ENCODE measurements at regions not wholly inside any gene's neighbourhood (a gene's known extent, or its start where the extent isn't known, plus 50 kb on each side); places are given as distances from the start of the nearest gene placed in this dataset.

- no peak overlapping the region for H3K4me3 Mint-ChIP-seq
- no peaks in the 10 kb centered on the region for H3K36me3 Mint-ChIP-seq
- Histone ChIP-seq H3K27ac (ENCODE audit: insufficient read depth, low read length, poor library complexity, severe bottlenecking) (no peak overlapping the region), H3K36me3 (ENCODE audit: control insufficient read depth, insufficient read depth, low read length) (no peaks in the 10 kb centered on the region), H3K4me3 (ENCODE audit: low read depth, low read length) (no peak overlapping the region), H3K4me1 (ENCODE audit: control insufficient read depth, insufficient read depth, low read length, poor library complexity, severe bottlenecking) (no peaks in the 10 kb centered on the region), H3K27me3 (ENCODE audit: control insufficient read depth, insufficient read depth, low read length) (no peaks in the 10 kb centered on the region), H3K9me3 (ENCODE audit: control insufficient read depth in 2 of 2, low read length in 2 of 2) (no peaks in the 10 kb centered on the region)
- no peak overlapping the region for H3K27ac Mint-ChIP-seq
- ATAC-seq (ENCODE audit: low read depth in 2 of 2): no peak
- no peaks in the 10 kb centered on the region for H3K27me3 Mint-ChIP-seq
- H3K4me1 Mint-ChIP-seq: no peaks in the 10 kb centered on the region
- DNase-seq: no peak
- H3K9me3 Mint-ChIP-seq: peaks cover 0 to 10% (median 5%) of the 10 kb centered on the region in 7 donors
These were observed 81.9 kb upstream of the AVPR1A start for GRCh38 chr12:63232896-63233295.

- Histone ChIP-seq H3K27me3 (ENCODE audit: control insufficient read depth, insufficient read depth, low read length) (no peaks in the 10 kb centered on the region), H3K4me3 (ENCODE audit: low read depth, low read length) (no peak overlapping the region), H3K4me1 (ENCODE audit: control insufficient read depth, insufficient read depth, low read length, poor library complexity, severe bottlenecking) (no peaks in the 10 kb centered on the region), H3K9me3 (ENCODE audit: control insufficient read depth in 2 of 2, low read length in 2 of 2) (no peaks in the 10 kb centered on the region), H3K27ac (ENCODE audit: insufficient read depth, low read length, poor library complexity, severe bottlenecking) (no peak overlapping the region), H3K36me3 (ENCODE audit: control insufficient read depth, insufficient read depth, low read length) (no peaks in the 10 kb centered on the region)
- H3K27me3 Mint-ChIP-seq: no peaks in the 10 kb centered on the region
- no peak overlapping the region for H3K27ac Mint-ChIP-seq
- ATAC-seq (ENCODE audit: low read depth in 2 of 2) (no peak), DNase-seq (no peak)
- no peaks in the 10 kb centered on the region for H3K36me3 Mint-ChIP-seq
- peaks cover 0 to 11% (median 3%) of the 10 kb centered on the region in 7 donors for H3K9me3 Mint-ChIP-seq
- H3K4me3 Mint-ChIP-seq: no peak overlapping the region
- no peaks in the 10 kb centered on the region for H3K4me1 Mint-ChIP-seq
These were observed 77.9 kb upstream of the AVPR1A start for GRCh38 chr12:63228853-63229252.

GRCh38 chr12:63226792-63227463, 75.9 kb upstream of the AVPR1A start:
- Histone ChIP-seq H3K9me3 (ENCODE audit: control insufficient read depth in 2 of 2, low read length in 2 of 2) (no peaks in the 10 kb centered on the region), H3K27ac (ENCODE audit: insufficient read depth, low read length, poor library complexity, severe bottlenecking) (no peak overlapping the region), H3K27me3 (ENCODE audit: control insufficient read depth, insufficient read depth, low read length) (no peaks in the 10 kb centered on the region), H3K36me3 (ENCODE audit: control insufficient read depth, insufficient read depth, low read length) (no peaks in the 10 kb centered on the region), H3K4me3 (ENCODE audit: low read depth, low read length) (no peak overlapping the region), H3K4me1 (ENCODE audit: control insufficient read depth, insufficient read depth, low read length, poor library complexity, severe bottlenecking) (no peaks in the 10 kb centered on the region)
- Mint-ChIP-seq H3K9me3 (peaks cover 0 to 11% (median 2%) of the 10 kb centered on the region in 7 donors), H3K36me3 (no peaks in the 10 kb centered on the region), H3K27ac (no peak overlapping the region), H3K4me3 (no peak overlapping the region), H3K4me1 (no peaks in the 10 kb centered on the region), H3K27me3 (no peaks in the 10 kb centered on the region)
- DNase-seq (no peak), ATAC-seq (ENCODE audit: low read depth in 2 of 2) (no peak)

- DNase-seq (no peak), ATAC-seq (ENCODE audit: low read depth in 2 of 2) (no peak)
- H3K36me3 ChIP-seq (ENCODE audit: control insufficient read depth, insufficient read depth, low read length): no peaks in the 10 kb centered on the region
- H3K27me3 Mint-ChIP-seq: no peaks in the 10 kb centered on the region
- H3K4me1 Mint-ChIP-seq: no peaks in the 10 kb centered on the region
- no peaks in the 10 kb centered on the region for H3K27me3 ChIP-seq (ENCODE audit: control insufficient read depth, insufficient read depth, low read length)
- no peak overlapping the region for H3K4me3 ChIP-seq (ENCODE audit: low read depth, low read length)
- no peaks in the 10 kb centered on the region for H3K9me3 ChIP-seq (ENCODE audit: control insufficient read depth in 2 of 2, low read length in 2 of 2)
- H3K4me1 ChIP-seq (ENCODE audit: control insufficient read depth, insufficient read depth, low read length, poor library complexity, severe bottlenecking): no peaks in the 10 kb centered on the region
- no peak overlapping the region for H3K27ac Mint-ChIP-seq
- H3K36me3 Mint-ChIP-seq: no peaks in the 10 kb centered on the region
- no peak overlapping the region for H3K4me3 Mint-ChIP-seq
- peaks cover 0 to 8% (median 0%) of the 10 kb centered on the region in 7 donors for H3K9me3 Mint-ChIP-seq
- no peak overlapping the region for H3K27ac ChIP-seq (ENCODE audit: insufficient read depth, low read length, poor library complexity, severe bottlenecking)
These were observed 73.4 kb upstream of the AVPR1A start for GRCh38 chr12:63224396-63224795.

DNA sequence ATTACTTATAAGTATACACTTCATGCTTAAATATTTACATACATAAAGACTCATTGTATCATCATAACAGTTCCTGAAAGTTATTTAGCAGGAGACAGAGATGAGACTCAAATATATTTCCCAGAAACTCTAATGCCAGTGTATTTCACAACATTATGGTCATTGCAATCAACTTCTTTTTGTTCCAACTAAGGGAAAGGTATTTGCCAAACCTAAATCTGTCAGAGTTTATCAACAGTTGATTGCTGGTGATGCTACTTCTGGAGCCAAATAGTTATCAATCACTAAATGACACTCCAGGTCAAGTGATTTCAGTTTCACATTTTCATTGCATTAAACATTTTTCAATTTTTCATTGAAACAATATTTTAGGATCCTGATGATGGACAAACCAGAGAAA, 72.1 kb upstream of the AVPR1A start:
- H3K9me3 Mint-ChIP-seq: peaks cover 0 to 3% (median 0%) of the 10 kb centered on the region in 7 donors
- H3K36me3 Mint-ChIP-seq: no peaks in the 10 kb centered on the region
- no peak for DNase-seq
- no peaks in the 10 kb centered on the region for H3K4me1 Mint-ChIP-seq
- ATAC-seq (ENCODE audit: low read depth in 2 of 2): no peak
- H3K36me3 ChIP-seq (ENCODE audit: control insufficient read depth, insufficient read depth, low read length): no peaks in the 10 kb centered on the region
- no peaks in the 10 kb centered on the region for H3K27me3 ChIP-seq (ENCODE audit: control insufficient read depth, insufficient read depth, low read length)
- H3K27ac Mint-ChIP-seq: no peak overlapping the region
- no peak overlapping the region for H3K4me3 ChIP-seq (ENCODE audit: low read depth, low read length)
- H3K27ac ChIP-seq (ENCODE audit: insufficient read depth, low read length, poor library complexity, severe bottlenecking): no peak overlapping the region
- H3K4me3 Mint-ChIP-seq: no peak overlapping the region
- H3K27me3 Mint-ChIP-seq: no peaks in the 10 kb centered on the region
- H3K9me3 ChIP-seq (ENCODE audit: control insufficient read depth in 2 of 2, low read length in 2 of 2): no peaks in the 10 kb centered on the region
- H3K4me1 ChIP-seq (ENCODE audit: control insufficient read depth, insufficient read depth, low read length, poor library complexity, severe bottlenecking): no peaks in the 10 kb centered on the region

GRCh38 chr12:63222582-63222981, 71.6 kb upstream of the AVPR1A start:
- H3K4me1 Mint-ChIP-seq: no peaks in the 10 kb centered on the region
- no peaks in the 10 kb centered on the region for H3K36me3 ChIP-seq (ENCODE audit: control insufficient read depth, insufficient read depth, low read length)
- H3K9me3 Mint-ChIP-seq: peaks cover 0 to 3% (median 0%) of the 10 kb centered on the region in 7 donors
- no peaks in the 10 kb centered on the region for H3K9me3 ChIP-seq (ENCODE audit: control insufficient read depth in 2 of 2, low read length in 2 of 2)
- H3K27me3 Mint-ChIP-seq: no peaks in the 10 kb centered on the region
- ATAC-seq (ENCODE audit: low read depth in 2 of 2): no peak
- no peak overlapping the region for H3K27ac ChIP-seq (ENCODE audit: insufficient read depth, low read length, poor library complexity, severe bottlenecking)
- no peak overlapping the region for H3K4me3 ChIP-seq (ENCODE audit: low read depth, low read length)
- H3K27ac Mint-ChIP-seq: no peak overlapping the region
- H3K36me3 Mint-ChIP-seq: no peaks in the 10 kb centered on the region
- H3K4me1 ChIP-seq (ENCODE audit: control insufficient read depth, insufficient read depth, low read length, poor library complexity, severe bottlenecking): no peaks in the 10 kb centered on the region
- no peaks in the 10 kb centered on the region for H3K27me3 ChIP-seq (ENCODE audit: control insufficient read depth, insufficient read depth, low read length)
- no peak overlapping the region for H3K4me3 Mint-ChIP-seq
- DNase-seq: no peak

DNA sequence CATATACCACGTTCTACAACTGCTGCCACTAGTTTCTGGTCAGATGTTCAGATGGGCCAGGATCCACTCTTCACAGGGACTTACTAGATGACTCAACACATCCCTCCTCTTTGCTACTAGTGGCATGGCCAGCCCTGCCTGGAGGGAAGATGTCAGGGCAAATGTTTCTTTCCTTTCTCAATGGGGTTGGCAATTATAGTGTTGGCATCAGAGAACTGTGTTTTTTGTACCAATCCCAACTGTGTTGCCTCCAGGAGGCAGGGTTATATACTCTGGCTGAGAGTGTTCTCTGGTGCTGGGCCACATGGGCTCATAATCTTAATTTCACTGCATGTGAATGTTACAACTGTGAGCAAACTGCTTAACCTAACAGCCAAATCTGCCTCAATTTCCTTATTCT, 69.9 kb upstream of the AVPR1A start:
- H3K36me3 Mint-ChIP-seq: no peaks in the 10 kb centered on the region

DNA sequence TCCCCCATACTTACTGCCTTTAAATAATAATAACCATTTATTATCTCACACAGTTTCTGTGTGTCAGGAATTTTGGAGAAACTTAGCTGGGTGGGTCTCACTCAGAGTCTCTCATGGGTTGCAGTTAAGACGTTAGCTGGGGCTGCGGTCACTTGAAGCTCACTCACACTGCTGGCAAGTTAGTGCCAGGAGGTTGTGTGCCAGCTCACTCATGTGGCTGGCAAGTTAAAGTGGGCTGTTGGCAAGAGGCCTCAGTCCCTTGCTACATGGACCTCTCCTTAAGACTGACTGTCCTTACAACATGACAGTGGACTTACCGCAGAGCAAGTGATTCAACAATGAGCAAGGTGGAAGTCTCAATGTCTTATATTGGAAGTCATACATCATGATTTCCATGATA, 61.3 kb upstream of the AVPR1A start:
- DNase-seq (no peak), ATAC-seq (ENCODE audit: low read depth in 2 of 2) (no peak)
- Histone ChIP-seq H3K36me3 (ENCODE audit: control insufficient read depth, insufficient read depth, low read length) (no peaks in the 10 kb centered on the region), H3K27me3 (ENCODE audit: control insufficient read depth, insufficient read depth, low read length) (no peaks in the 10 kb centered on the region), H3K9me3 (ENCODE audit: control insufficient read depth in 2 of 2, low read length in 2 of 2) (no peaks in the 10 kb centered on the region), H3K4me3 (ENCODE audit: low read depth, low read length) (no peak overlapping the region), H3K27ac (ENCODE audit: insufficient read depth, low read length, poor library complexity, severe bottlenecking) (no peak overlapping the region), H3K4me1 (ENCODE audit: control insufficient read depth, insufficient read depth, low read length, poor library complexity, severe bottlenecking) (no peaks in the 10 kb centered on the region)
- H3K4me1 Mint-ChIP-seq: no peaks in the 10 kb centered on the region
- H3K4me3 Mint-ChIP-seq: no peak overlapping the region
- no peak overlapping the region for H3K27ac Mint-ChIP-seq
- no peaks in the 10 kb centered on the region for H3K36me3 Mint-ChIP-seq
- H3K27me3 Mint-ChIP-seq: no peaks in the 10 kb centered on the region
- H3K9me3 Mint-ChIP-seq: peaks cover 0 to 4% (median 0%) of the 10 kb centered on the region in 7 donors

More for the DNA sequence above, 69.9 kb upstream of the AVPR1A start:
- Mint-ChIP-seq H3K4me3 (no peak overlapping the region), H3K27me3 (no peaks in the 10 kb centered on the region), H3K4me1 (no peaks in the 10 kb centered on the region), H3K9me3 (peaks cover 0 to 3% (median 0%) of the 10 kb centered on the region in 7 donors), H3K27ac (peak overlapping the region in 1 of 3 donors; percentile 11)
- no peaks in the 10 kb centered on the region for H3K27me3 ChIP-seq (ENCODE audit: control insufficient read depth, insufficient read depth, low read length)
- no peaks in the 10 kb centered on the region for H3K4me1 ChIP-seq (ENCODE audit: control insufficient read depth, insufficient read depth, low read length, poor library complexity, severe bottlenecking)
- ATAC-seq (ENCODE audit: low read depth in 2 of 2) (no peak), DNase-seq (no peak)
- no peak overlapping the region for H3K27ac ChIP-seq (ENCODE audit: insufficient read depth, low read length, poor library complexity, severe bottlenecking)
- H3K36me3 ChIP-seq (ENCODE audit: control insufficient read depth, insufficient read depth, low read length): no peaks in the 10 kb centered on the region
- no peak overlapping the region for H3K4me3 ChIP-seq (ENCODE audit: low read depth, low read length)
- H3K9me3 ChIP-seq (ENCODE audit: control insufficient read depth in 2 of 2, low read length in 2 of 2): no peaks in the 10 kb centered on the region
